HG03159 (cell line): ENCODE measurements at regions not wholly inside any gene's neighbourhood (a gene's known extent, or its start where the extent isn't known, plus 50 kb on each side); places are given as distances from the start of the nearest gene placed in this dataset.

ENCODE experiments used
- ATAC-seq: cut with Tn5 transposase; IDR thresholded peaks from one replicate; pipeline ENCODE4 v1.9.1; 2021; ENCODE audit warnings: mild to moderate bottlenecking, moderate library complexity; ENCODE audit not compliant: unreplicated experiment

GRCh38 chr7:25545124-25546008, 317.1 kb upstream of the NPVF start:
- no peak for ATAC-seq

- ATAC-seq, result no peak
Observed at GRCh38 chr7:25546306-25546705, 318.0 kb upstream of the NPVF start.

- no peak for ATAC-seq
Observed at GRCh38 chr7:25549271-25549921, 321.1 kb upstream of the NPVF start.

GRCh38 chr7:25550149-25550548, 321.9 kb upstream of the NPVF start:
- no peak for ATAC-seq

- ATAC-seq, result no peak
Observed at GRCh38 chr7:25552998-25553397, 324.7 kb upstream of the NPVF start.

- no peak for ATAC-seq
Observed at GRCh38 chr7:25553580-25554291, 325.4 kb upstream of the NPVF start.

GRCh38 chr7:25557379-25557917, 329.2 kb upstream of the NPVF start:
- ATAC-seq, result no peak

GRCh38 chr7:25557930-25558329, 329.6 kb upstream of the NPVF start:
- ATAC-seq, result no peak

GRCh38 chr7:25558605-25559004, 330.3 kb upstream of the NPVF start:
- ATAC-seq, result no peak

- ATAC-seq, result no peak
Observed at GRCh38 chr7:25559581-25560367, 331.5 kb upstream of the NPVF start.

GRCh38 chr7:25562673-25563182, 334.4 kb upstream of the NPVF start:
- ATAC-seq, result no peak

GRCh38 chr7:25565002-25565401, 336.7 kb upstream of the NPVF start:
- ATAC-seq, result no peak

- ATAC-seq, result no peak
Observed at GRCh38 chr7:25565949-25566348, 337.7 kb upstream of the NPVF start.

- no peak for ATAC-seq
Observed at GRCh38 chr7:25567430-25567829, 339.1 kb upstream of the NPVF start.

- ATAC-seq, result no peak
Observed at GRCh38 chr7:25569765-25570164, 341.5 kb upstream of the NPVF start.

- ATAC-seq, result no peak
Observed at GRCh38 chr7:25572423-25572822, 344.1 kb upstream of the NPVF start.

- ATAC-seq, result no peak
Observed at GRCh38 chr7:25574828-25575227, 346.5 kb upstream of the NPVF start.

- ATAC-seq, result no peak
Observed at GRCh38 chr7:25575634-25576033, 347.3 kb upstream of the NPVF start.

GRCh38 chr7:25578991-25579777, 350.9 kb upstream of the NPVF start:
- no peak for ATAC-seq

GRCh38 chr7:25579778-25580075, 351.4 kb upstream of the NPVF start:
- no peak for ATAC-seq
